ENCODE measurements at regions not wholly inside any gene's neighbourhood (a gene's known extent, or its start where the extent isn't known, plus 50 kb on each side); places are given as distances from the start of the nearest gene placed in this dataset.

- DNase-seq, result no peak
Observed at GRCh38 chr17:15108992-15109391, 156.1 kb downstream of the PMP22 start.

GRCh38 chr17:15106540-15106939 lies 158.6 kb downstream of the PMP22 start:
- DNase-seq, result no peak

- no peak for DNase-seq
Observed at GRCh38 chr17:15103785-15104184, 161.3 kb downstream of the PMP22 start.

GRCh38 chr17:15101175-15101574 lies 164.0 kb downstream of the PMP22 start:
- DNase-seq, result no peak

- DNase-seq, result no peak
Observed at GRCh38 chr17:15096511-15096910, 168.6 kb downstream of the PMP22 start.

GRCh38 chr17:15095935-15096334 lies 169.2 kb downstream of the PMP22 start:
- no peak for DNase-seq

- DNase-seq, result peak; percentile 6
Observed at GRCh38 chr17:15092762-15093161, 172.4 kb downstream of the PMP22 start.

- DNase-seq, result no peak
Observed at GRCh38 chr17:15092261-15092660, 172.9 kb downstream of the PMP22 start.

- no peak for DNase-seq
Observed at GRCh38 chr17:15091825-15092224, 173.3 kb downstream of the PMP22 start.

- DNase-seq, result no peak
Observed at GRCh38 chr17:15090533-15090932, 174.6 kb downstream of the PMP22 start.

- no peak for DNase-seq
Observed at GRCh38 chr17:15087946-15088345, 177.2 kb downstream of the PMP22 start.

GRCh38 chr17:15086776-15087295 lies 178.3 kb downstream of the PMP22 start:
- no peak for DNase-seq

GRCh38 chr17:15085890-15086677 lies 179.0 kb downstream of the PMP22 start:
- DNase-seq, result no peak

- no peak for DNase-seq
Observed at GRCh38 chr17:15083225-15083624, 181.9 kb downstream of the PMP22 start.

GRCh38 chr17:15081008-15081407 lies 184.1 kb downstream of the PMP22 start:
- no peak for DNase-seq

GRCh38 chr17:15078570-15078969 lies 186.6 kb downstream of the PMP22 start:
- DNase-seq, result no peak

- DNase-seq, result no peak
Observed at GRCh38 chr17:15076991-15077663, 188.0 kb downstream of the PMP22 start.

GRCh38 chr17:15051933-15052332 lies 213.2 kb downstream of the PMP22 start:
- no peak for DNase-seq

- DNase-seq, result no peak
Observed at GRCh38 chr17:15049795-15050160, 215.3 kb downstream of the PMP22 start.

GRCh38 chr17:15048933-15049794 lies 216.0 kb downstream of the PMP22 start:
- no peak for DNase-seq

- no peak for DNase-seq
Observed at GRCh38 chr17:15048381-15048780, 216.7 kb downstream of the PMP22 start.

- DNase-seq, result no peak
Observed at GRCh38 chr17:15042311-15042710, 222.8 kb downstream of the PMP22 start.

- DNase-seq, result no peak
Observed at GRCh38 chr17:15039366-15039765, 225.8 kb downstream of the PMP22 start.

All from NCI-H1105 treated with DMSO at 0.1 percent for 48 hours (cell line).